ENCODE measurements at regions not wholly inside any gene's neighbourhood (a gene's known extent, or its start where the extent isn't known, plus 50 kb on each side); places are given as distances from the start of the nearest gene placed in this dataset.

DNA sequence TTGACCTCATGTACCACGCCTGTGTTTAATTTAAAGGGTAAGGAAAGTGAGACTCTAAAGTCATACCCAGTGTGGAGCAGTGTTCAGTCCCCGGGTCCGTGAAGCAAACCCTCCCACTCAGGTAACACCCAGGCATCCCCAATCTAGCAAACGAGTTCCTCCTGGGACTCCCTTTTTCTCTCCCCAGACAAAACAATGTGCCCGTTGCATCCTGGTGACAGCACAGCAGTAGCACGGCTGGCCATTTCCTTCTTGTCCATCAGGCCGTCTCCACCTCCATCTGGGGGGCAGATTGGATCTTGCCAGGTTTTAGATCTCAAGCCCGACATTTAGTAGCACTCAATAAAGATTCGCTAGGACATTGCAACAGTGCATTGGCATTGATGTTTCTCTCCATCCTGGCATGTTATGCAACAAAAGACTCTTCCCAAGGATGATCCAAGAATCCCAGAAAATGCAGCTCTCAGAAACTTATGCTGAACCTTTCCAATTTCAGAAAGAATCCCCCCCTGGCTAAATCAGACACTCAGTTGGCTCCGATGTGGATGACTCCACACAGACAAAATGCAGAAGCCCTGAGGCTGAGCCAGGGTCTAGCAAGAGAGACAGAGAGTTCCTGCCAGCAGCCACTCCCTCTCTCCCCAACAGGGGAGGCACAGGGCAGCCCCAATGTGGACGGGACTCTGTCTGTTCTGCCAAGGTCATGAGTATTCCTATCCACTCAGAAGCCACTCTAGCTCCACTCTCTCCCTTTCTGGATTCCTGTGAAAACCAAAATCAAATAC is 274.5 kb upstream of the MGMT start:
- TF ChIP-seq, protein P1, sequence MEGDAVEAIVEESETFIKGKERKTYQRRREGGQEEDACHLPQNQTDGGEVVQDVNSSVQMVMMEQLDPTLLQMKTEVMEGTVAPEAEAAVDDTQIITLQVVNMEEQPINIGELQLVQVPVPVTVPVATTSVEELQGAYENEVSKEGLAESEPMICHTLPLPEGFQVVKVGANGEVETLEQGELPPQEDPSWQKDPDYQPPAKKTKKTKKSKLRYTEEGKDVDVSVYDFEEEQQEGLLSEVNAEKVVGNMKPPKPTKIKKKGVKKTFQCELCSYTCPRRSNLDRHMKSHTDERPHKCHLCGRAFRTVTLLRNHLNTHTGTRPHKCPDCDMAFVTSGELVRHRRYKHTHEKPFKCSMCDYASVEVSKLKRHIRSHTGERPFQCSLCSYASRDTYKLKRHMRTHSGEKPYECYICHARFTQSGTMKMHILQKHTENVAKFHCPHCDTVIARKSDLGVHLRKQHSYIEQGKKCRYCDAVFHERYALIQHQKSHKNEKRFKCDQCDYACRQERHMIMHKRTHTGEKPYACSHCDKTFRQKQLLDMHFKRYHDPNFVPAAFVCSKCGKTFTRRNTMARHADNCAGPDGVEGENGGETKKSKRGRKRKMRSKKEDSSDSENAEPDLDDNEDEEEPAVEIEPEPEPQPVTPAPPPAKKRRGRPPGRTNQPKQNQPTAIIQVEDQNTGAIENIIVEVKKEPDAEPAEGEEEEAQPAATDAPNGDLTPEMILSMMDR (IDR thresholded peaks at IDR 0.05), result no peak
- TF ChIP-seq POLR2A (IDR thresholded peaks at IDR 0.05), result no peak
